B cell (primary cell): ENCODE measurements at regions not wholly inside any gene's neighbourhood (a gene's known extent, or its start where the extent isn't known, plus 50 kb on each side); places are given as distances from the start of the nearest gene placed in this dataset.

Source experiments
- CTCF ChIP-seq: fragments of 200-600 bp; IDR thresholded peaks from one replicate; pipeline ENCODE4 v1.8.0; 2022; ENCODE audit warnings: antibody characterized with exemption, mild to moderate bottlenecking
- EZH2 ChIP-seq: IDR thresholded peaks from 2 replicates; pipeline ENCODE4 v1.6.1; 2012; ENCODE audit warnings: borderline replicate concordance, low read depth, mild to moderate bottlenecking, moderate library complexity, low read length; ENCODE audit not compliant: insufficient read depth, poor library complexity, severe bottlenecking

- TF ChIP-seq CTCF (no peak), EZH2 (no peak)
These were observed 1016.9 kb upstream of the AUTS2 start for GRCh38 chr7:68581417-68581816.
